ENCODE measurements at regions not wholly inside any gene's neighbourhood (a gene's known extent, or its start where the extent isn't known, plus 50 kb on each side); places are given as distances from the start of the nearest gene placed in this dataset.

DNA sequence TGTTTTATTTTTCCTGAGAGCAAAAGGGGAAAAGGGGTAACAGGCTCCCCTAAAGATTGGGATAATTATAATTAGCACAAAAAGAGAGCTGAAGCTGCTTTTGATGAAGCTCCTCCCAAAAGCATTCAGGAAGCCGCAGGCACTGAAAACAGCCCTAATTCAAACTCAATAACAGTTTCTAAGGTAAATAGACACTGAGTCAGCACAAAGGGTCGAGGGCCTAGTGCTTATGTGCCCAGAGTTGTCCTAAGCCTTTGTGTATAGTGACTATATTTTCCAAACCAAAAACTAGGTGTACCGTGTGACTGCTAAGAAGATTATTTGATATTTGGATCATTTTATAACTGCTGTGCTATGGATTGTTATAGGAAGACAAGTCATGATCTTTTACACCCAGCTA lies 67.7 kb downstream of the HMHB1 start:
- H3K27me3 ChIP-seq (ENCODE audit: control insufficient read depth, insufficient read depth, low read length), result no peaks in the 10 kb centered on the region
- TF ChIP-seq, protein P1, sequence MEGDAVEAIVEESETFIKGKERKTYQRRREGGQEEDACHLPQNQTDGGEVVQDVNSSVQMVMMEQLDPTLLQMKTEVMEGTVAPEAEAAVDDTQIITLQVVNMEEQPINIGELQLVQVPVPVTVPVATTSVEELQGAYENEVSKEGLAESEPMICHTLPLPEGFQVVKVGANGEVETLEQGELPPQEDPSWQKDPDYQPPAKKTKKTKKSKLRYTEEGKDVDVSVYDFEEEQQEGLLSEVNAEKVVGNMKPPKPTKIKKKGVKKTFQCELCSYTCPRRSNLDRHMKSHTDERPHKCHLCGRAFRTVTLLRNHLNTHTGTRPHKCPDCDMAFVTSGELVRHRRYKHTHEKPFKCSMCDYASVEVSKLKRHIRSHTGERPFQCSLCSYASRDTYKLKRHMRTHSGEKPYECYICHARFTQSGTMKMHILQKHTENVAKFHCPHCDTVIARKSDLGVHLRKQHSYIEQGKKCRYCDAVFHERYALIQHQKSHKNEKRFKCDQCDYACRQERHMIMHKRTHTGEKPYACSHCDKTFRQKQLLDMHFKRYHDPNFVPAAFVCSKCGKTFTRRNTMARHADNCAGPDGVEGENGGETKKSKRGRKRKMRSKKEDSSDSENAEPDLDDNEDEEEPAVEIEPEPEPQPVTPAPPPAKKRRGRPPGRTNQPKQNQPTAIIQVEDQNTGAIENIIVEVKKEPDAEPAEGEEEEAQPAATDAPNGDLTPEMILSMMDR (IDR thresholded peaks at IDR 0.05; ENCODE audit: insufficient read depth, low read length, poor library complexity, severe bottlenecking), result no peak
- H3K36me3 ChIP-seq (ENCODE audit: control insufficient read depth, insufficient read depth, low read length), result no peaks in the 10 kb centered on the region
- H3K4me3 ChIP-seq (ENCODE audit: low read depth, low read length), result no peak overlapping the region
- no peak for DNase-seq (ENCODE audit: low read depth)

DNA sequence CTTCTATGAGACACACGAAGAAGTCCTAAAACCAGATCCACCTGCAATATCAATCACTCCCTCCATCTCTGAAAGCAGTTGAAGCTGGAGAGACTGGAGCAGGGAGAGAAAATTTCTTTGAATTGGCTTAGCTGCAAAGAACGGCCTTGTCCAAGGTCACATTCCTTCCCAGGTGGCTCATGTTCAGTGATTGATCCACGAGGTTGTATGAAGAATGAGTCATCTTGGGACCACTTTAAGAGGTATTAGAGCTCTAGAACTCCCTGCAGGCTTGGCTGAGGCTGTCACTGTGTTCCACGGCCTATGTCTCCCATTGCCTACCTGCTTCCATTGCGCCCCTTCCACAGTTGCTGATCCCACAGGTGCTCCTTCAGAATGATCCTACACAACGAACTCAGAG lies 68.2 kb downstream of the HMHB1 start:
- DNase-seq (ENCODE audit: low read depth), result no peak
- Histone ChIP-seq H3K4me3 (ENCODE audit: low read depth, low read length) (no peak overlapping the region), H3K27me3 (ENCODE audit: control insufficient read depth, insufficient read depth, low read length) (no peaks in the 10 kb centered on the region), H3K36me3 (ENCODE audit: control insufficient read depth, insufficient read depth, low read length) (no peaks in the 10 kb centered on the region)
- TF ChIP-seq, protein P1 (IDR thresholded peaks at IDR 0.05; ENCODE audit: insufficient read depth, low read length, poor library complexity, severe bottlenecking), result no peak

DNA sequence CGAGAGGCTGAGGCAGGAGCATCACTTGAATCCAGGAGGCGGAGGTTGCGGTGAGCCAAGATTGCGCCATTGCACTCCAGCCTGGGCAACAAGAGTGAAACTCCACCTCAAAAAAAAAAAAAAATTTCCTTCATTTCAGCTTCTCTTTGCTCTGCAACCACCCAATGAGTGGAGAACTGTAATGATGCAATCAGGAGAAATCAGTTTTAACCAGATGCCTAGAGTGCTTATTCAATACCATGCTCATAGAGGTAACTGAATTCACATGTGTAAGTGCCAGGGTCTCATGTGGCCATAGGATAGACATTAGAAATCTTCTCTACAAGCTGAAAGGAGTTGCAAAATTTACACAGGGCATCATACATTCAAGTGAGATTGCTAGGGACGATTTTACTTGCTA lies 70.6 kb downstream of the HMHB1 start:
- no peak for DNase-seq (ENCODE audit: low read depth)
- TF ChIP-seq, protein P1 (IDR thresholded peaks at IDR 0.05; ENCODE audit: insufficient read depth, low read length, poor library complexity, severe bottlenecking), result no peak
- H3K27me3 ChIP-seq (ENCODE audit: control insufficient read depth, insufficient read depth, low read length), result no peaks in the 10 kb centered on the region
- no peaks in the 10 kb centered on the region for H3K36me3 ChIP-seq (ENCODE audit: control insufficient read depth, insufficient read depth, low read length)
- H3K4me3 ChIP-seq (ENCODE audit: low read depth, low read length), result no peak overlapping the region

DNA sequence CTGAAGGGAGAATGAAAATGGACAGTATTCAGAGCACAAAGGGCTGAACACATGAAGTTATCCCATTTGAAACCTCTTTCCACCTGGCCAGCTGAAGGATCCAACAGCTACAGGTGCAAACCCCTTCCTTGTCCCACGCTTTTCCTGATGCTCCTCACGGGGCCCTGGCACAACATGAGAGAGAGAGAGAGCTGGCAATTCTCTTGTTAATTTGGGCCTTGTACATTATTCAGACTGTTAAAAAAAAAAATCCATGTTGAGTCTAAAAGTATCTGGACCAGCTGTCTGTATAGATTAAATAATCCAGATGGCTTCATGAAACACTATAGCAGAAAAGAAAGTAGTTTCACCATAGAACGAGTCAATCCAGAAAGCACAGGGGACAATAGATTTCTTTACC lies 74.1 kb downstream of the HMHB1 start:
- Histone ChIP-seq H3K27me3 (ENCODE audit: control insufficient read depth, insufficient read depth, low read length) (no peaks in the 10 kb centered on the region), H3K36me3 (ENCODE audit: control insufficient read depth, insufficient read depth, low read length) (no peaks in the 10 kb centered on the region), H3K4me3 (ENCODE audit: low read depth, low read length) (no peak overlapping the region)
- no peak for DNase-seq (ENCODE audit: low read depth)
- TF ChIP-seq, protein P1 (IDR thresholded peaks at IDR 0.05; ENCODE audit: insufficient read depth, low read length, poor library complexity, severe bottlenecking), result no peak

DNA sequence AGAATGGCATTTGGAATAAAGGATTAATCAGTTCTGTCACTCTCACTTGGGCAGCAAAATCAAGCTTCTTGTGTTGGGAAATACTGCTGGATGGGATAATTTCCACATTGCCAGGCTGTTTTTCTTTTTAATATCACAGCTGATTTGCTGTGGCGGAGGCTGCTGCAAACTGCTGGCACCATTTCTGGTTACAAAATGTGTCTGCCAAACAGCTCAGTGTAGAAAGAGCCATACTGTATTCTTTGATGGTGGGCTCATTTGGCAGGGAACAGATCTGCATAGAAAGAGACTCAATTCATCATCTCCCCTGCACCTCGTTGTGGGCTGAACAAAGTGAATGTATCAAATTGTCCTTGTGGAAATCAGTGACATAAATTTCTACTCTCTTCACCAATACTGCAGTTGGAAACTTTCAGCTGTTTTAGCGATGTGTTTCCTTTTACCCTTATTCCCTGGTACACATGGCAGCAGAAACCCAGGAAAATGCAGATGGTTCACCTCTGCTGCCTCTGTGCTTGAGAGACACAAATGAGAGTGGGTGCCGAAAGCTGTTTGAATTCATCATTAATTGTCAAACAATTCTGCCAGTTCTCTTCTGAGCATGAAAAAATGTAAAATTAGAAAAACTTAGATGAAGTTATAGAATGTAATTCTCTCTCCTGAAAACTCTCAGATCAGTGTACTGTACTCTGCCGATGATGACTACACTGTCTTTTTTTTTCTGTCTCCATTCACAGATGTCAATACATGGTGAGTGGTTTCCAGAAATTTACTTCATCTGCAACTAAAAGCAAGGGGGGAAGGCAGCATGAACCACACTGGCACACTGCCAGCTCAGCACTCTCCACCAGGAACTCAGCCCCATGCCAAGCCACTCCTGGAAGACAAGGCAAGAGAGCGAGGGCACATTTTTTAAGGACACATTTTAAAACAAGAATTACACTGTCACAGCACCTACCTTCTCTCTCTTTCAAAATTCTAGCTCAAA lies 75.0 kb downstream of the HMHB1 start:
- Histone ChIP-seq H3K4me3 (ENCODE audit: low read depth, low read length) (no peak overlapping the region), H3K27me3 (ENCODE audit: control insufficient read depth, insufficient read depth, low read length) (no peaks in the 10 kb centered on the region), H3K36me3 (ENCODE audit: control insufficient read depth, insufficient read depth, low read length) (no peaks in the 10 kb centered on the region)
- DNase-seq (ENCODE audit: low read depth), result peak; percentile 62
- TF ChIP-seq, protein P1 (IDR thresholded peaks at IDR 0.05; ENCODE audit: insufficient read depth, low read length, poor library complexity, severe bottlenecking), result no peak

Data from kidney epithelial cell (primary cell).